Endothelial cell of umbilical vein (primary cell): ENCODE measurements at regions not wholly inside any gene's neighbourhood (a gene's known extent, or its start where the extent isn't known, plus 50 kb on each side); places are given as distances from the start of the nearest gene placed in this dataset.

Source experiments
- CTCF ChIP-seq, 2 donors: IDR thresholded peaks; 1 replicate in 1 of 2; 2 replicates in 1 of 2; pipeline ENCODE4 v1.5.1; 2011; ENCODE audit warnings: low read length in 2 of 2, mild to moderate bottlenecking in 2 of 2, moderate library complexity in 2 of 2, control low read depth in 1 of 2, inconsistent platforms in 1 of 2, low read depth in 1 of 2; ENCODE audit not compliant: insufficient read depth in 1 of 2; ENCODE audit errors: extremely low read depth in 1 of 2
- EZH2 ChIP-seq: IDR thresholded peaks from 2 replicates; pipeline ENCODE4 v1.6.1; 2012; ENCODE audit warnings: borderline replicate concordance, low read depth, mild to moderate bottlenecking, moderate library complexity, low read length, inconsistent platforms; ENCODE audit not compliant: severe bottlenecking

DNA sequence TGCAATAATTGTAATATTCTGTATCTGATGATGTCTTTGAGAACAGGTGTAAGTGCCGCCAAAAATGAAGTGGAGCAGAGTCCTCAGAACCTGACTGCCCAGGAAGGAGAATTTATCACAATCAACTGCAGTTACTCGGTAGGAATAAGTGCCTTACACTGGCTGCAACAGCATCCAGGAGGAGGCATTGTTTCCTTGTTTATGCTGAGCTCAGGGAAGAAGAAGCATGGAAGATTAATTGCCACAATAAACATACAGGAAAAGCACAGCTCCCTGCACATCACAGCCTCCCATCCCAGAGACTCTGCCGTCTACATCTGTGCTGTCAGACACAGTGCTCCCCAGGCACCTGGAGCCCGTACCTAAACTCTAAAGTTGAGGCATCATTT lies 268.7 kb downstream of the DAD1 start:
- TF ChIP-seq EZH2: no peak
- no peak for TF ChIP-seq CTCF (IDR thresholded peaks at IDR 0.05; ENCODE audit: extremely low read depth in 1 of 2, insufficient read depth in 1 of 2, low read depth in 1 of 2, low read length in 2 of 2)
